GM18505 (cell line): ENCODE measurements at regions not wholly inside any gene's neighbourhood (a gene's known extent, or its start where the extent isn't known, plus 50 kb on each side); places are given as distances from the start of the nearest gene placed in this dataset.
"Not testable (repeated sequence)": the region's sequence is repeated elsewhere in the genome, so short reads cannot be mapped to it uniquely, and the experiment has no call there.

Experiments used
- ATAC-seq: cut with Tn5 transposase; IDR thresholded peaks from one replicate; pipeline ENCODE4 v1.9.1; 2021; ENCODE audit not compliant: unreplicated experiment
- POLR2A ChIP-seq: IDR thresholded peaks from 4 replicates; pipeline ENCODE4 v1.6.1; 2011; ENCODE audit warnings: borderline replicate concordance; ENCODE audit not compliant: insufficient read depth, insufficient read length; ENCODE audit errors: extremely low read depth

DNA sequence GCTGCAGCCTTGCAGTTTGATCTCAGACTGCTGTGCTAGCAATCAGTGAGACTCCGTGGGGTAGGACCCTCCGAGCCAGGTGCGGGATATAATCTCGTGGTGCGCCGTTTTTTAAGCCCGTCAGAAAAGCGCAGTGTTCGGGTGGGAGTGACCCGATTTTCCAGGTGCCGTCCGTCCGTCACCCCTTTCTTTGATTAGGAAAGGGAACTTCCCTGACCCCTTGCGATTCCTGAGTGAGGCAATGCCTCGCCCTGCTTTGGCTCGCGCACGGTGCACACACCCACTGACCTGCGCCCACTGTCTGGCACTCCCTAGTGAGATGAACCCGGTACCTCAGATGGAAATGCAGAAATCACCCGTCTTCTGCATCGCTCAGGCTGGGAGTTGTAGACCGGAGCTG is 203.2 kb downstream of the SNCAIP start:
- ATAC-seq, result not testable (repeated sequence)

DNA sequence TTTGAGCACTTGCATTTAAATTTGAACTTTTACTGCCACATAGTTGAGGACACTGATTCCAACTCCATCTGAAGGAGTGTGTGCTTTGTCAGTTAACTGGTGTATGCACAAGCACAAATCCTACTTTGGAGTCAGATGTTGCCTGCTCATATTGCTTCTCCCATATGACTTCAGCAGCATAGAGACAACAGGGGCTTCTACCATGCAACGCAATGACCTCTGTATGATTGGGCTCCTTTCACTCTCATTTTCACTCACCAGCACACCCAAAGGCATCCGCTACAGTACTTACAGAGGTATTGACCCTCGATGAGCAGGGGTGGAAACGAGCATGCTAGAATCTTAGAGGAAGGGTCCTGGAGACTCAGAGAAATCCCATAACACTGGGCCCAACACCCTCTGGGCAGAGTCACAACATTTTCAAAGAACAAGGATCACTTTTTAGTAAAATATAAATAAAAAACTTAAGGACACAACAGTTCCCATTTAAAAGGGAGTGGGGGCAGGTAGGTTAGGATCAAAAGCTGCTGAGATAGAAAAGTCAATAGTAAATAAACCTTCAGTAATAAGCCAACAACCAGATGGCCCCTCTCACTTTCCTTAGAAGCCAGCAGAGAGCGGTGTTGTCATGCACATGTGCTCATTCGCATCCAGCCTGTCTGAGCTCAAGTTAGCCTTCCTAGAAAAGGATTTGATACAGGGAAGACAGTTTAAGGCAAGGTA is 203.8 kb downstream of the SNCAIP start:
- TF ChIP-seq POLR2A, result no peak
- no peak for ATAC-seq

DNA sequence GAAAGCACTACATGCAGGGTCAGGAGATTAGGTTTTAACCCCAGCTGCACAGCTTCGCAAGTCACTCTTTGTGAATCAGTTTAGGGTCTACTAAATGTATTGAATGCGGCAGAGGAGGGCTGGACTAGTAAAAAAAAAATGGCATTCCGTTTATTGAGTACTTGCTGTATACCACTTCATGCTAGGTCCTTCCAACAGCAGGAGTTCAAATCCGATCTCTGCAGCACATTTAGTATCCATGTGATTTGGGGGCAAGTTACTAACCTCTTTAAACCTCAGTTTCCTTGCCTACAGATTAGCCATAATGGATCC is 204.4 kb downstream of the SNCAIP start:
- no peak for TF ChIP-seq POLR2A
- ATAC-seq, result no peak

DNA sequence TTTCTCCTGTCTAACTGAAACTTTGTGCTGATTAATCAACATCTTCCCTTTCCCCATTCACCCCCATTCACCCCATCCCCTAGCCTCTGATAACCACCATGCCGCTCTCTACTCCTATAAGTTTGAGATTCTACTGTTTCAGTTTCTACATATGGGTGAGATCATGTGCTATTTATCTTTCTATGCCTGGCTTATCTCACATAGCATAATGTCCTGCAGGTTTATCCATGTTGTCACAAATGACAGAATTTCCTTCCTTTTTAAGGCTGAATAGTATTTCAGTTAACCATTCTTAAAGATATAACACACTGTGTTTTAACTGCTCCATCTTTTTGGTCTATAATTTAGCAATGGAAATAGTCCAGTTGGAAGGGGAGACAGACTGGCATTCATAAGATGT is 205.1 kb downstream of the SNCAIP start:
- no peak for TF ChIP-seq POLR2A
- ATAC-seq, result no peak

DNA sequence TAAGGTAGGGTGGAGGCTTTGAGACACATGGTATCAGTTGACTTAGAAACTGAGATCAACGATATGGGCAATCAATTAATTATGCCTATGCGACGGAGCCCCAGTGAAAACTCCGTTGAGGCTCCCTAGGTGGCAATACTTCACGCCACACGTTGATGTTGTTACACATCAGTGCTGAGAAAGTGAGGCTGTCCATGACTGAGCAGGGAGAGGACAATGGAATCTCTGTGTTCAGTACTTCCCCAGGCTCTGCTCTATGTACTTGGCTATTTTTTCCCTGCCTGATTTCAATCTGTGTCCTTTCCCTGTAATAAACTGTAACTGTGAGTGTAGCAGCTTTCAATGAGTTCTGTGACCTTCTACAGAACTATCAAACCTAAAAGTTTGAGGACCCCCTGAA is 211.7 kb downstream of the SNCAIP start:
- no peak for ATAC-seq
- TF ChIP-seq POLR2A, result no peak

DNA sequence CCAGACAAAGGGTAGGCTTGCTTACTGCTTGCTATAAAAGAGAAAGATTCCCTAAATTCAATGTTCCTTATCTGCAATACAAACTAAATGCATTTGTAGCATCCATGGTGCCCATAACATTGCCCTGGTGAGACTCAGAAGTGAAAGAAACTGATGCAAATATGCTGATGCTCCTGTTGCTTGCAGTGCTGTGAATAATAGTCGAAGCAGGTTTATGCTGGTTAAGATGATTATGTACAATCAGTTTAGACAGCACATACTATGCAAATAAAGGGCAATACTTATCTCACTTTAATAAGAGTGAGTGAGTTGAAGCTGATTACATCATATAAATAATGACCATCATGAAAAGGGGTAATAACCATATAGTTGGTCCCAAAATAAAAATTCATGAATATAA is 215.5 kb downstream of the SNCAIP start:
- no peak for TF ChIP-seq POLR2A
- ATAC-seq, result no peak

DNA sequence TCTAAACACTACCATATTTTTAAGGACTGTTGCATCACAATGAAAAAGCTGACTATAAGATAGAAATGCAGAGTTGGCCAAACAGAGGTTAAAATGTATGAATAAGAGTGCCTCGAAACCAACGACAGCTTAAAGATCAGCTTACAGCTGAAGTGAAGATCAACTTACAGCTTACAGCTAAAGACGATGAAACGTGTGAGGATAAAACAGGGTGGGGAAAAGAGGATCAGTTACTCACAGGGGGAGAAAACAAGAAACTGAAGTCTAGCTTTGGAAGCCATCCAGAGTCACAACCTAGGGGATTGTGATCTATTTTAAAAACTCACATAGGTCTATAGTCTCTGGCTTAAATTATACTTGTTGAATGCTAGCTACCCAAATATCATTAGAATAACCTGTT is 220.0 kb downstream of the SNCAIP start:
- ATAC-seq, result no peak
- no peak for TF ChIP-seq POLR2A

DNA sequence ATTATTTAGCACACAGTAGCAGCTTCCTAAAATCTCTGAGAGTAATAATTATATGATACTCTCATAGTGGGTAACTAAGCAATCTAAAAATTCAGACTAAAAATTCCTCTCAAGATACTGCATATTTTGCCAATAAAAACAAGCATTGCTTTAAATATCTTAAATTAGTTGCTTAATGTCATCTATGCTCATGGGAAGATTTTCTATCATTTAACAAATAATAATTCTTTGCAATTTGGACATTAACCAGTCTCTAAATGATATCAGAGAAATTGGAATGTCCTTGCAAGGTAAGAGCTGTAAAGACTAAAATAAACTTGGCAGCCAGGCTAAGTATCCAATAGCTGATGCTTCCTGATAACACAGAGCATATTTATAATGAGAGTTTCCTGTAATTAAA is 221.8 kb downstream of the SNCAIP start:
- ATAC-seq, result no peak

DNA sequence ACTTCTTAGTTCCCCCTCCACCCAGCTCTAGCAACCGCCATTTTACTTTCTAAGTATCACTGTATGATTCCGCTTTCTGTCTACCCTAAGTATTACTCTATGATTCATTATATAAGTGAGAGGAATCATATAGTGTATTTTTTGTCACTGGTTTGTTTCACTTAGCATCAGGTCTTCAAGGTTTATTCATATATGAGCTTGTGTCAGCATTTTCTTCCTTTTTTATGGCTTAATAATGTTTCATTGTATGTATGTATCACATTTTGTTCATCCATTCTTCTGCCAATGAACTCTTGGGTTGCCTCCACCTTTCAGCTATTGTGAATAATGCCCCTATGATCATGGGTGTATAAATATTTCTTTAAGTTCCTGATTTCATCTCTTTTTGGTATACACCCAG is 222.8 kb downstream of the SNCAIP start:
- TF ChIP-seq POLR2A, result no peak
- no peak for ATAC-seq

More for the DNA sequence above, 221.8 kb downstream of the SNCAIP start:
- TF ChIP-seq POLR2A, result no peak

DNA sequence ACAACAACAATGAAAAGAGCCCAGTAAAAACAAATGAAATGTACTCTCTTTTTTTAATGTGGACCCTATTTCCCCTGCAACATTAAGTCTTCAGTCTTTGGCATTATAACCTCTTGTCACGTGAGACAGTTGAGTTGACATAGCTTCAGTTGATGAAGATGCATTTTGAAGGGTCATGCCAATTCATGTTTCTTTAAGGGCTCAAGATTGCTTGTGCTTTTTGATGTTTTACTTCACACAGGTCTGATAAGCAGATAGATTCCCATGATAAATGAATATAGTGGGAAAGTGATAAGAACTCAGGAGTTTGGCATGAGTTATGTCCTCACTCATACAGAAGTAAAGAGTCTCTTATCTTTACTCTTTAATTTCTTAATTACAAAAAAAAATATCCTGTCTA is 229.4 kb downstream of the SNCAIP start:
- no peak for TF ChIP-seq POLR2A
- no peak for ATAC-seq

DNA sequence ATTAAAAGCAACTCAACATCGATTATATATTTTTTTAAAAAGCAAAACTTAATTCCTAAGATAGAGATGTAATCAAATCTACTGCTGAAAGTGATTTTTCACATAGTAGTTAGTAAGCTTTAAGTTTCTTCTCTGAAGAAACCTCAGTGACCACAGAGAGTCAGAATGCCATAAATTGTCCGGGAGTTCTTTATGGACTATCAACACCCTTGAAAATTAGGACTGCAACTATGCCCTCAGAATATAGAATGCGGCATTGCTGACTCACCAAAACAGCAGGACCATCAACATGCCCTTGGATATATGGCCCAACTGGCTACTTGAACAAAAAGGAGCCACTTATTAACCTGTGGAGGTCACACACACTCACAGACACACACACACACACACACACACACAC is 228.9 kb upstream of the SNX2 start:
- no peak for ATAC-seq
- no peak for TF ChIP-seq POLR2A

DNA sequence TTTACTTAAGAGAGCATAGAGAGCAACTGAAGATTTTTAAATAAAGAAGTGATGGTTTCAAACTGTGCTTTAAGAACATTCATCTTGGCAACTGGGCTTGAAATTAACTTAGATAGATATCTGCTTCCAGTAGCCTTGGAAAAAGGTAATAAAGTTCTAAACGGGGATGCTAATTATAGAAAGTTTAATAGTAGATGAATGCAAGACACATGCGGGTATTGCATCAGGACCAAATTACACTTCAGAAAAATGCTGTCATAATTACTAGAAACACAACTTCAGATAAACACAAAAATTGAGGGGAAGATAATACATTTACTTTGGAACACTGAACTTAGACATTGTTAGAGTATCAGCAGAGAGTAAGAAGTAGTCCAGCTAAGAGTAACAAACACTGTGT is 227.7 kb upstream of the SNX2 start:
- ATAC-seq, result no peak
- no peak for TF ChIP-seq POLR2A

DNA sequence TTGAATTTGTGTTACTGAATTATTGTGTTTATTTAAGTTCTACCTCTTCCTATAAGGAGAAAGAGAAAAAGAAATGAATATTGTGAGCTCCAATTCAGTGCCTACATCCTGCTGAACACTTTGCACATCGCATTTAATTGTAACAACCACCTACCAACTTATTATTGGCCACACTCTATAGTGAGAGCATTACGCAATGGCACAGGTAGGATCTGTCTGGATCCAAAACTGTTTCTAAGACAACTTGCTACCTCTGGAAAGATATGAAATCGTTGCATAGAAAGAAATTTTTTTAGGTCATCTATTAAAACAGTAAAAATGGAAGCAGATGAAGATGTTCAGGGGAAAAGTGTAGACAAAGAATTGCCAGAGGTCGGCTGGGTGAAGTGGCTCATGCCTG is 227.2 kb upstream of the SNX2 start:
- no peak for TF ChIP-seq POLR2A

DNA sequence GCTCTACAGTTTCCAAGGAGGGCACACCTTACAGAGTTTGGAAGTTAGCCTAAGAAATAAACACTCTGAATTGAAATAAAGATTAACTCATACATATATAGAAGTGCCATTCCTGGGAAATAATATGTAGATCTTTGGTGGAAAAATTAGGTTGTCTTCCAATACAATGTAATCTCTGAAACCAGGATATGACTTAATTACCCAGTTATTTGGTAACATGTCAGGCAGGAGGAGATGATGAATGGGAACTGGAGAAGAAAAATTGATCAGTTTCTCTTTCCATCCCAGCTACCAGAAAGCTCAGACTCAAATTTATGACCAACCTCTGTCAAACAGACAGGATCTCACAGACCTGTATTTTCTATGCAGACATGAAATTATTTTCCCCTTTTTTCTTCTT is 215.2 kb upstream of the SNX2 start:
- no peak for TF ChIP-seq POLR2A
- ATAC-seq, result no peak

More for the DNA sequence above, 227.2 kb upstream of the SNX2 start:
- ATAC-seq, result no peak

DNA sequence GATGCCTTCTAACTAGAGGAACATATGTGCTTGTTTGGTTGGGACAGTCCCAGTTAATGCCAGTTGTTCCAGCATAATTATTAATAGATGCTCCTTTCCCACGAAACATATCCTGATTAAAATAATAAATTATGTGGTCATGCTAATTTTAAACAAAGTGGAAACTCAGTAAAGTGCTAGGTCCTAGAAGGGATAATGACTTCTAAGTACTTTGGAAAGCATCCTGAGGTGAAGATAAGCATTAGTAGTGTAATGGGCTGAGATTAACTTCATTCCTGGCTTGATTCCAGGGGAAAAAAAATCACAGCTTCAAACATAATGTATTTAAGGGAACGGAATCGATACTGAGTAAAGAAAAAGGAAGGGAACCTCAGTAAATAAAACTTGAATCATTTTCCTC is 213.7 kb upstream of the SNX2 start:
- no peak for ATAC-seq
- no peak for TF ChIP-seq POLR2A
